ENCODE measurements at regions not wholly inside any gene's neighbourhood (a gene's known extent, or its start where the extent isn't known, plus 50 kb on each side); places are given as distances from the start of the nearest gene placed in this dataset.

DNA sequence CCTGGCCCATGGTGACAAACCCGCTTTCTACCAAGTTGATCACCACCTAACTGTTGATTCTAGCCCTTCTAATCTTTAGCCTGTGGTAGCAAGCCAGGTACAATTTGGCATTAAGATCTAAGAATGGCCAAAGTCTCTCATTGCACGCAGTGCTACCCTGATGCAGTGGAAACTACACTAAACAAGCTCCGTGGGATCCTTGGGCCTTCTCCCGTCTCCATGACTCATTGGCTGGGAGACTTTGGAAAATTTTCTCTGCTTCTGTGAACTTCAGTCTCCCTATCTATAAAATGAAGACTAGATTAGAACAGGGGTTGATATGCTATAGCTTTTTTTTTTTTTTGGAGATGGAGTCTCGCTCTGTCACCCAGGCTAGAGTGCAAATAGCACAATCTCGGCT is 223.0 kb downstream of the TSHZ3 start:
- Histone ChIP-seq H3K9me2 (replicated peaks; ENCODE audit: insufficient read depth, low read length) (no peaks in the 10 kb centered on the region), H3K27ac (ENCODE audit: low read length) (no peak overlapping the region), H3K4me2 (ENCODE audit: low read depth, low read length, poor library complexity, severe bottlenecking) (no peak overlapping the region), H2AFZ (ENCODE audit: low read length) (no peak overlapping the region), H3K27me3 (ENCODE audit: low read length) (no peaks in the 10 kb centered on the region), H4K20me1 (ENCODE audit: insufficient read depth, low read depth, low read length) (no peaks in the 10 kb centered on the region), H3K79me2 (ENCODE audit: low read length) (no peaks in the 10 kb centered on the region), H3K36me3 (ENCODE audit: insufficient read depth, low read length) (no peaks in the 10 kb centered on the region), H3K4me3 (ENCODE audit: low read length) (no peak overlapping the region), H3K9me3 (ENCODE audit: low read length) (no peaks in the 10 kb centered on the region), H3K9ac (ENCODE audit: low read length) (no peak overlapping the region), H3K4me1 (ENCODE audit: low read length) (no peaks in the 10 kb centered on the region)
- no peak for DNase-seq

DNA sequence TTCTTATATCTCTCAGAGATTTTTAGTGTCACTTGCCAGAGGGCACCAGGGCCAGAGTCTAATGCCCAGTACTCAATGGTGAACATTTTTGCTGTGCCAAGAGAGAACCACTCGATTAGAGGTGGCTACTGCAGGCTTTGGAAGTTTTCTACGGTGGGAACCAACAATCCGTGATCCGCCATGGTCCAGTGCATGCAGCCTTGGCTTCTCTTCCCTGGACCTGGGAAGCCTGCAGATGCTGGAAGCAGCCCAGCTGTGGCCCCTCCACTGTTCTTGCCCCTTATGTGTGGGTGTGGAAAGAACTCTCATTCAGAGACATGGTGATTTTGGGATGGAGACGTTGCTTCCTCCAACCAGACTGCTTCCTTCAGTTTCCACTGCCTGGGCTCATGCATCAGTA is 224.2 kb downstream of the TSHZ3 start:
- H3K9me2 ChIP-seq (replicated peaks; ENCODE audit: insufficient read depth, low read length), result no peaks in the 10 kb centered on the region
- no peaks in the 10 kb centered on the region for H3K79me2 ChIP-seq (ENCODE audit: low read length)
- no peaks in the 10 kb centered on the region for H3K36me3 ChIP-seq (ENCODE audit: insufficient read depth, low read length)
- H3K27me3 ChIP-seq (ENCODE audit: low read length), result no peaks in the 10 kb centered on the region; the same call in 1 of the 2 replicates
- DNase-seq, result no peak
- H3K4me3 ChIP-seq (ENCODE audit: low read length), result no peak overlapping the region
- H3K27ac ChIP-seq (ENCODE audit: low read length), result no peak overlapping the region
- H3K9ac ChIP-seq (ENCODE audit: low read length), result no peak overlapping the region
- H3K4me2 ChIP-seq (ENCODE audit: low read depth, low read length, poor library complexity, severe bottlenecking), result no peak overlapping the region
- H3K4me1 ChIP-seq (ENCODE audit: low read length), result no peaks in the 10 kb centered on the region
- no peaks in the 10 kb centered on the region for H4K20me1 ChIP-seq (ENCODE audit: insufficient read depth, low read depth, low read length)
- no peaks in the 10 kb centered on the region for H3K9me3 ChIP-seq (ENCODE audit: low read length)
- no peak overlapping the region for H2AFZ ChIP-seq (ENCODE audit: low read length)

DNA sequence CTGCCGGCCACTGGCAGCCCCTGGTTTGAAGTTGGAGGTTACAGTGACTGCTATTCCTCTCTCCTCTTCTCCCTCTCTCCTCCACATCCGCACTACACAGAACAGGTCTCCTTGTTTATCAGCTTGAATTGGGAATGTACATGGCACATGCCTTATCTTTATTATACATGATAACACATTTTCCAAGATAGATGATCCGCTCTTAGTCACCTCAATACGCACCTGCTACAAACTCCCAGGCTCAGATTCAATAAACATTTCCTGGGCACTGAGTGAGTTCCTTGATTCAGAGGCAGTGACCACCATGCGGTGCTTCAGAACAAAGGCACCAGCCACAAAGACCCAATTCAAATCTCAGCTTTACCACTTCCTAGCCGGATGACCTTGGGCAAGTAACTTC is 227.7 kb downstream of the TSHZ3 start:
- no peak overlapping the region for H3K4me2 ChIP-seq (ENCODE audit: low read depth, low read length, poor library complexity, severe bottlenecking)
- H3K4me3 ChIP-seq (ENCODE audit: low read length), result no peak overlapping the region
- no peaks in the 10 kb centered on the region for H3K9me3 ChIP-seq (ENCODE audit: low read length)
- no peaks in the 10 kb centered on the region for H3K79me2 ChIP-seq (ENCODE audit: low read length)
- H3K9ac ChIP-seq (ENCODE audit: low read length), result no peak overlapping the region
- H3K4me1 ChIP-seq (ENCODE audit: low read length), result no peaks in the 10 kb centered on the region
- no peak overlapping the region for H2AFZ ChIP-seq (ENCODE audit: low read length)
- H3K27me3 ChIP-seq (ENCODE audit: low read length), result no peaks in the 10 kb centered on the region; the same call in 1 of the 2 replicates
- no peaks in the 10 kb centered on the region for H4K20me1 ChIP-seq (ENCODE audit: insufficient read depth, low read depth, low read length)
- no peaks in the 10 kb centered on the region for H3K36me3 ChIP-seq (ENCODE audit: insufficient read depth, low read length)
- no peaks in the 10 kb centered on the region for H3K9me2 ChIP-seq (replicated peaks; ENCODE audit: insufficient read depth, low read length)
- H3K27ac ChIP-seq (ENCODE audit: low read length), result no peak overlapping the region
- DNase-seq, result no peak

DNA sequence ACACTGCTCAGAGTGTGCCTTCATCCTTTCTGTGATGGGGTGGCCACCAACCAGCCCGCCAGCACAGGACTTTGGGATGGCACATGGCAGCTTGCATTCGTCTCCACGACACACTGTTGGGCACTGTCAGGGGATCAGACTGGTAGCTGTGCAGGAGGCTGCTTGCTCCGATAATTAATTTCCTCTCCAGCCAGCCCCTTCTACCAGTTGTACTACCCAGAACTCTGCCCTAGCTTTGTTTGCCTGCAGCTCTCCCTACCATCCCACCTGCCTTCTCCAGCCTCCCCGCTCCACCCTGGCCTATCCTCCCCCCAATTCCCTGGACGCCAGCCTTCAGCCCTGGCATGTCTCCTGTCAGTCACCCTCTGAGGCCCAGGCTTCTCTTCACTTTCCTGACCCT is 228.3 kb downstream of the TSHZ3 start:
- H3K9me3 ChIP-seq (ENCODE audit: low read length), result no peaks in the 10 kb centered on the region

DNA sequence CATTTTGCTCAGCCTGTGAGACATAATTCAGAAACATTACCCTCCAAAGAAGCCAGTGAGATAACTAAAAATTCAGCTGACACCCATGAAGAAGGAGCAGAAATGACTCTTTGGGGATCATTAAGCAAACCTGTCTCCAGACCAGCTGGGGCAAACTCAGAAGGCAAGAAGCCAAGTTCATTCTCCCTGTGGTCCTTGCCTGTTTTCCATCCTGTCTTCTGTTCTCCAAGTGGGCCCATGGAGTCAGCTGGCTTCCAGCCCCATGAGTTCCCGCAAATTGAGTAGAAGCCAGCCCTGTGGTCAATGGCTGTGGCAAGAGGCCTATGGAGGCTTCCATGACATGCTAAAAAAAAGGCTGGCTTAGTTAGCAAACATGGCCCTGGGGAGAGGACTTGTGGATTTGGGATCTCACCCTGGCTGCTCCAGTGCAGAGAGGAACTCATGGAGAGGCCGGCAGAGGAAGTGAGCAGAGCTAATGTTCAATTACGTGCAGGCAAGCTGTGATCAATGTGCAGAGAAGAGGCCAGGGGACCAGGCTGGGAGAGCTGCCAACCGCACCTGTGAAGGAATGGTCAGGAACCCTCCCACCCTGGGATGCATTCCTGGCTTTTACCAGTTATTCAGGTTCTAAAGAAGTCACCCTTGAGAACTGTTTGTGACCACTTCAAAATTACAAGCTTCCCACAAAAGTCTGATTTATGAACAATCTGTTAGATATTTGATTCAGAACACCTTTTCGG is 229.1 kb downstream of the TSHZ3 start:
- H2AFZ ChIP-seq (ENCODE audit: low read length), result no peak overlapping the region
- H3K36me3 ChIP-seq (ENCODE audit: insufficient read depth, low read length), result no peaks in the 10 kb centered on the region
- DNase-seq, result no peak
- H3K9me2 ChIP-seq (replicated peaks; ENCODE audit: insufficient read depth, low read length), result no peaks in the 10 kb centered on the region
- H3K4me1 ChIP-seq (ENCODE audit: low read length), result no peaks in the 10 kb centered on the region
- no peaks in the 10 kb centered on the region for H4K20me1 ChIP-seq (ENCODE audit: insufficient read depth, low read depth, low read length)
- no peaks in the 10 kb centered on the region; the same call in 1 of the 2 replicates for H3K27me3 ChIP-seq (ENCODE audit: low read length)
- no peak overlapping the region for H3K27ac ChIP-seq (ENCODE audit: low read length)
- no peak overlapping the region for H3K4me3 ChIP-seq (ENCODE audit: low read length)
- no peak overlapping the region for H3K4me2 ChIP-seq (ENCODE audit: low read depth, low read length, poor library complexity, severe bottlenecking)
- H3K9me3 ChIP-seq (ENCODE audit: low read length), result no peaks in the 10 kb centered on the region
- H3K9ac ChIP-seq (ENCODE audit: low read length), result no peak overlapping the region
- no peaks in the 10 kb centered on the region for H3K79me2 ChIP-seq (ENCODE audit: low read length)

More for the DNA sequence above, 228.3 kb downstream of the TSHZ3 start:
- no peaks in the 10 kb centered on the region for H3K79me2 ChIP-seq (ENCODE audit: low read length)
- H3K36me3 ChIP-seq (ENCODE audit: insufficient read depth, low read length), result no peaks in the 10 kb centered on the region
- H3K4me2 ChIP-seq (ENCODE audit: low read depth, low read length, poor library complexity, severe bottlenecking), result no peak overlapping the region
- no peaks in the 10 kb centered on the region for H4K20me1 ChIP-seq (ENCODE audit: insufficient read depth, low read depth, low read length)
- H3K9ac ChIP-seq (ENCODE audit: low read length), result no peak overlapping the region
- no peaks in the 10 kb centered on the region for H3K4me1 ChIP-seq (ENCODE audit: low read length)
- H3K27ac ChIP-seq (ENCODE audit: low read length), result no peak overlapping the region
- DNase-seq, result no peak
- H3K4me3 ChIP-seq (ENCODE audit: low read length), result no peak overlapping the region
- no peaks in the 10 kb centered on the region; the same call in 1 of the 2 replicates for H3K27me3 ChIP-seq (ENCODE audit: low read length)
- H3K9me2 ChIP-seq (replicated peaks; ENCODE audit: insufficient read depth, low read length), result no peaks in the 10 kb centered on the region
- H2AFZ ChIP-seq (ENCODE audit: low read length), result no peak overlapping the region

DNA sequence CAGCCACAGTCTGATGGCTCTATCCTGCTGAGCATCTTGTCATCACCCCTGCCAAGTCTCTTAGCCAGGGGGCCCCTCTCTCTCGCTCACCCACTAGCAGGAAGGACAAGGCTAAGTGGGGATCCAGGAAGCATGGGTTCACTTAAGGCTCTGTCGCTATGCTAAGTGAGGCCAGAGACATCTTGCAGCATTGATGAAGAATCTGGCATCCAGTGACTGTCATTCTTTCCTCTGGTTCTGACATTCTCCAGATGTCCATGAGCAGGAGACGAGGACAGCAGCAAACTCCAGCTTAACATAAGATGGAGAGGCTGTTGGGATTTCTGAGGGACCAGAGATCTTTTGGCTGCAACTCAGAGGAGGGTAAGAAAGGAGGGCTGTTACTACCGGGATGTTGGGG is 230.2 kb downstream of the TSHZ3 start:
- no peaks in the 10 kb centered on the region for H3K9me3 ChIP-seq (ENCODE audit: low read length)

DNA sequence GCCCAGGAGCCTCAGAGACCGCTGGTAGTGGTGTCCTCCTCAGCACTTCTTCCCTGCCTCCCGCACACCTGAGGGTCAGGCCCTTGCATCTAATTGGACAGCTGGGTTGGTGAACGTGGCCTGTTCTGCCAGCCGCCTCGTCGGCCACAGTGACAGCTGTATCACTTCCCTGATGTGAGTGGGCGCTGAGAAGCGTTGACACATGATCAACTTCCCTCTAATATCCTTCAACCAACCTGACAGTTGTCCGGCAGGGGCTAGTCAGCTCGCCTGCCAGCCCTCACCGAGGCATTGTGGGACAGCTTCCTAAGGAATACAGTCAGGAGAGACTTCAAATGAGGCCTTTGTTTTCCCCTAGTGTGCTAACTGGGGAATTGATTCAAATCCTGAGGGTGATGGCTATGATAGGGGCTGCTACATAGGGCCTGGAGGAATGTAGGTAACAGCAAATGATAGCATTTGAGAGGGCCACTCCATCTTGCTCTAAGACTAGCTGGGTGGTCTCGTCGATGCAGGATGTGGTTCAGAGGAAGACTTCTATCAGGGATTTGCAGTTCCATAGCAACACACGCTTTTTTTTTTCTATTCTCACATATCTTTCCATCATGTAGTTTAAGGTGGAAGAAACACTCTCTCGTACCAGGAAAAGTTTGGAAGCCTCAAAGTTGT is 230.8 kb downstream of the TSHZ3 start:
- H3K36me3 ChIP-seq (ENCODE audit: insufficient read depth, low read length), result no peaks in the 10 kb centered on the region
- H3K27me3 ChIP-seq (ENCODE audit: low read length), result no peaks in the 10 kb centered on the region; the same call in 1 of the 2 replicates
- no peak overlapping the region for H2AFZ ChIP-seq (ENCODE audit: low read length)
- H3K9me2 ChIP-seq (replicated peaks; ENCODE audit: insufficient read depth, low read length), result no peaks in the 10 kb centered on the region
- H3K4me2 ChIP-seq (ENCODE audit: low read depth, low read length, poor library complexity, severe bottlenecking), result no peak overlapping the region
- H4K20me1 ChIP-seq (ENCODE audit: insufficient read depth, low read depth, low read length), result no peaks in the 10 kb centered on the region
- H3K4me3 ChIP-seq (ENCODE audit: low read length), result no peak overlapping the region
- no peaks in the 10 kb centered on the region for H3K9me3 ChIP-seq (ENCODE audit: low read length)
- H3K79me2 ChIP-seq (ENCODE audit: low read length), result no peaks in the 10 kb centered on the region
- H3K27ac ChIP-seq (ENCODE audit: low read length), result no peak overlapping the region
- H3K9ac ChIP-seq (ENCODE audit: low read length), result no peak overlapping the region
- no peak for DNase-seq
- no peaks in the 10 kb centered on the region for H3K4me1 ChIP-seq (ENCODE audit: low read length)

More for the DNA sequence above, 230.2 kb downstream of the TSHZ3 start:
- Histone ChIP-seq H3K36me3 (ENCODE audit: insufficient read depth, low read length) (no peaks in the 10 kb centered on the region), H3K9me2 (replicated peaks; ENCODE audit: insufficient read depth, low read length) (no peaks in the 10 kb centered on the region), H3K79me2 (ENCODE audit: low read length) (no peaks in the 10 kb centered on the region), H3K4me2 (ENCODE audit: low read depth, low read length, poor library complexity, severe bottlenecking) (no peak overlapping the region), H3K4me3 (ENCODE audit: low read length) (no peak overlapping the region), H4K20me1 (ENCODE audit: insufficient read depth, low read depth, low read length) (no peaks in the 10 kb centered on the region), H2AFZ (ENCODE audit: low read length) (no peak overlapping the region), H3K9ac (ENCODE audit: low read length) (no peak overlapping the region), H3K27me3 (ENCODE audit: low read length) (no peaks in the 10 kb centered on the region; the same call in 1 of the 2 replicates), H3K4me1 (ENCODE audit: low read length) (no peaks in the 10 kb centered on the region), H3K27ac (ENCODE audit: low read length) (no peak overlapping the region)
- DNase-seq, result no peak

DNA sequence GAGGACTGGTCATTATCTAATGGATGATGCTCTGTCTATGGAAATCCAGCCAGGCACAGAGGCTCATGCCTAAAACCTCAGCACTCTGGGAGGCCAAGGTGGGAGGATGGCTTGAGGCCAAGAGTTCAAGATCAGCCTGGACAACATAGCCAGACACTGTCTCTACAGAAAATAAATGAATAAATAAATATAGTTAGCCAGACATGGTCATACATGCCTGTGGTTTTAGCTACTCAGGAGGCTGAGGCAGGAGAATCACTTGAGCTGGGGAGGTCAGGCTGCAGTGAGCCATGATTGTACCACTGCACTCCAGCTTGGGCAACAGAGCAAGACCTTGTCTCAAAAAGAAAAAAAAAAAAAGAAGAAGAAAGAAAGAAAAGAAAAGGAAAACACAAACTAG is 234.7 kb downstream of the TSHZ3 start:
- Histone ChIP-seq H3K9me3 (ENCODE audit: low read length) (no peaks in the 10 kb centered on the region), H3K27ac (ENCODE audit: low read length) (no peak overlapping the region), H3K4me2 (ENCODE audit: low read depth, low read length, poor library complexity, severe bottlenecking) (no peak overlapping the region), H3K9ac (ENCODE audit: low read length) (no peak overlapping the region), H3K36me3 (ENCODE audit: insufficient read depth, low read length) (no peaks in the 10 kb centered on the region), H3K9me2 (replicated peaks; ENCODE audit: insufficient read depth, low read length) (no peaks in the 10 kb centered on the region), H3K4me3 (ENCODE audit: low read length) (no peak overlapping the region), H3K4me1 (ENCODE audit: low read length) (no peaks in the 10 kb centered on the region), H3K79me2 (ENCODE audit: low read length) (no peaks in the 10 kb centered on the region), H2AFZ (ENCODE audit: low read length) (no peak overlapping the region), H3K27me3 (ENCODE audit: low read length) (no peaks in the 10 kb centered on the region), H4K20me1 (ENCODE audit: insufficient read depth, low read depth, low read length) (no peaks in the 10 kb centered on the region)
- no peak for DNase-seq

Data from Karpas-422 (cell line).